ENCODE measurements at regions not wholly inside any gene's neighbourhood (a gene's known extent, or its start where the extent isn't known, plus 50 kb on each side); places are given as distances from the start of the nearest gene placed in this dataset.
A peak's percentile ranks its signal among the peaks of the same experiment; 100 is the strongest.

GRCh38 chr3:20246662-20247061 is 60.7 kb upstream of the SGO1 start (continued):
- no peak for TF ChIP-seq ZBED1 (IDR thresholded peaks at IDR 0.05; ENCODE audit: borderline replicate concordance)
- TF ChIP-seq ZNF687 (IDR thresholded peaks at IDR 0.05): no peak
- TF ChIP-seq, protein P1, sequence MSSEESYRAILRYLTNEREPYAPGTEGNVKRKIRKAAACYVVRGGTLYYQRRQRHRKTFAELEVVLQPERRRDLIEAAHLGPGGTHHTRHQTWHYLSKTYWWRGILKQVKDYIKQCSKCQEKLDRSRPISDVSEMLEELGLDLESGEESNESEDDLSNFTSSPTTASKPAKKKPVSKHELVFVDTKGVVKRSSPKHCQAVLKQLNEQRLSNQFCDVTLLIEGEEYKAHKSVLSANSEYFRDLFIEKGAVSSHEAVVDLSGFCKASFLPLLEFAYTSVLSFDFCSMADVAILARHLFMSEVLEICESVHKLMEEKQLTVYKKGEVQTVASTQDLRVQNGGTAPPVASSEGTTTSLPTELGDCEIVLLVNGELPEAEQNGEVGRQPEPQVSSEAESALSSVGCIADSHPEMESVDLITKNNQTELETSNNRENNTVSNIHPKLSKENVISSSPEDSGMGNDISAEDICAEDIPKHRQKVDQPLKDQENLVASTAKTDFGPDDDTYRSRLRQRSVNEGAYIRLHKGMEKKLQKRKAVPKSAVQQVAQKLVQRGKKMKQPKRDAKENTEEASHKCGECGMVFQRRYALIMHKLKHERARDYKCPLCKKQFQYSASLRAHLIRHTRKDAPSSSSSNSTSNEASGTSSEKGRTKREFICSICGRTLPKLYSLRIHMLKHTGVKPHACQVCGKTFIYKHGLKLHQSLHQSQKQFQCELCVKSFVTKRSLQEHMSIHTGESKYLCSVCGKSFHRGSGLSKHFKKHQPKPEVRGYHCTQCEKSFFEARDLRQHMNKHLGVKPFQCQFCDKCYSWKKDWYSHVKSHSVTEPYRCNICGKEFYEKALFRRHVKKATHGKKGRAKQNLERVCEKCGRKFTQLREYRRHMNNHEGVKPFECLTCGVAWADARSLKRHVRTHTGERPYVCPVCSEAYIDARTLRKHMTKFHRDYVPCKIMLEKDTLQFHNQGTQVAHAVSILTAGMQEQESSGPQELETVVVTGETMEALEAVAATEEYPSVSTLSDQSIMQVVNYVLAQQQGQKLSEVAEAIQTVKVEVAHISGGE (CRISPR knock-in tag; IDR thresholded peaks at IDR 0.05): no peak
- TF ChIP-seq RCOR1 (conservative IDR thresholded peaks at IDR 0.05; ENCODE audit: low read depth, low read length): no peak
- no peak for TF ChIP-seq SMAD1 (IDR thresholded peaks at IDR 0.05; ENCODE audit: low read depth, partially characterized antibody)
- peak; percentile 33; the same call in 1 of the 2 replicates for TF ChIP-seq ATF7 (IDR thresholded peaks at IDR 0.05; ENCODE audit: low read depth)
- TF ChIP-seq SKIL (IDR thresholded peaks at IDR 0.05; ENCODE audit: low read depth, poor library complexity, severe bottlenecking): no peak
- TF ChIP-seq RUNX3 (IDR thresholded peaks at IDR 0.05; ENCODE audit: low read length): peak; percentile 36; the same call in 1 of the 2 replicates
- no peak for TF ChIP-seq SMAD5 (IDR thresholded peaks at IDR 0.05; ENCODE audit: low read depth)
- TF ChIP-seq MYC (IDR thresholded peaks at IDR 0.05; ENCODE audit: insufficient read depth, insufficient read length, insufficient replicate concordance, low read length, severe bottlenecking): no peak
- TF ChIP-seq NKRF (conservative IDR thresholded peaks at IDR 0.05): no peak
- no peak for TF ChIP-seq RAD51 (IDR thresholded peaks at IDR 0.05)
- peak; percentile 53; the same call in 1 of the 2 replicates for TF ChIP-seq BCL11A (IDR thresholded peaks at IDR 0.05; ENCODE audit: low read depth, low read length)
- no peak for TF ChIP-seq SREBF1 (IDR thresholded peaks at IDR 0.05; ENCODE audit: low read length)
- TF ChIP-seq IKZF1 (conservative IDR thresholded peaks at IDR 0.05): no peak
- no peak for TF ChIP-seq SUZ12 (IDR thresholded peaks at IDR 0.05; ENCODE audit: unreplicated experiment)
- peak; percentile 88; the same call in 1 of the 2 replicates for TF ChIP-seq BACH1 (IDR thresholded peaks at IDR 0.05; ENCODE audit: borderline replicate concordance)
- no peak for TF ChIP-seq ASH2L (IDR thresholded peaks at IDR 0.05; ENCODE audit: borderline replicate concordance, low read depth)
- TF ChIP-seq, protein P2, sequence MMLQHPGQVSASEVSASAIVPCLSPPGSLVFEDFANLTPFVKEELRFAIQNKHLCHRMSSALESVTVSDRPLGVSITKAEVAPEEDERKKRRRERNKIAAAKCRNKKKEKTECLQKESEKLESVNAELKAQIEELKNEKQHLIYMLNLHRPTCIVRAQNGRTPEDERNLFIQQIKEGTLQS (IDR thresholded peaks at IDR 0.05; ENCODE audit: borderline replicate concordance, extremely low read depth, low read depth, low read length): no peak
- TF ChIP-seq PML (IDR thresholded peaks at IDR 0.05; ENCODE audit: low read length): no peak
